B cell (primary cell): ENCODE measurements at regions not wholly inside any gene's neighbourhood (a gene's known extent, or its start where the extent isn't known, plus 50 kb on each side); places are given as distances from the start of the nearest gene placed in this dataset.

ENCODE experiments used
- EZH2 ChIP-seq: IDR thresholded peaks from 2 replicates; pipeline ENCODE4 v1.6.1; 2012; ENCODE audit warnings: borderline replicate concordance, low read depth, mild to moderate bottlenecking, moderate library complexity, low read length; ENCODE audit not compliant: insufficient read depth, poor library complexity, severe bottlenecking
- TF ChIP-seq, protein P1 (sequence below): fragments of 200-600 bp; IDR thresholded peaks from one replicate; pipeline ENCODE4 v1.8.0; 2022; ENCODE audit warnings: antibody characterized with exemption, mild to moderate bottlenecking

DNA sequence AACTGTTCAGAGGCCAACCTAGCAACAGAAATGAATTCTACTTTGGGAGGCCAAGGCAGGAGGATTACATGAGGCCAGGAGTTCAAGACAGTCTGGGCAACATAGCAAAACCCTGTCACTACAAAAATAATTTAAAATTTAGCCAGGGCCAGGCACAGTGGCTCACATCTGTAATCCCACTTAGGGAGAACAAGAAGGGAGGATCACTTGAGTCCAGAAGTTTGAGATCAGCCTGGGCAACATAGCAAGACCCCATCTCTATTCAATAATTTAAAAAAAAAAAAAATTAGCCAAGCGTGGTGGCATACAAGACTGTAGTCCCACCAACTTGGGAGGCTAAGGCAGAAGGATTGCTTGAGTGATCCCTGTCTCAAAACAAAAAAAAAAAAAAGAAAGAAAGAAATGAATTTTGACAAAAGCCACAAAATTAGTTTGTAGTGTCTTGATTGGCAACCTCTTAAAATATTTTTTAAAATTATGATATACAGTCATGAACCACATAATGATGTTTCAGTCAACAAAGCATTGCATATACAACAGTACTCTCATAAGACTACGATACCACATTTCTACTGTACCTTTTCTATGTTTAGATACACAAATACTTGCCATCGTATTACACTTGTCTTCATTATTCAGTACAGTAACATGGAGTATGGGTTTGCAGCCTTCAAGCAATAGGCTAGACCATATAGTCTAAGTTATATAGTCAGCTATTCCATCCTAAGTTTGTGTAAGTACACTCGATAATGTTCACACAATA is 130.7 kb downstream of the ZFP36L2 start:
- TF ChIP-seq, protein P1, sequence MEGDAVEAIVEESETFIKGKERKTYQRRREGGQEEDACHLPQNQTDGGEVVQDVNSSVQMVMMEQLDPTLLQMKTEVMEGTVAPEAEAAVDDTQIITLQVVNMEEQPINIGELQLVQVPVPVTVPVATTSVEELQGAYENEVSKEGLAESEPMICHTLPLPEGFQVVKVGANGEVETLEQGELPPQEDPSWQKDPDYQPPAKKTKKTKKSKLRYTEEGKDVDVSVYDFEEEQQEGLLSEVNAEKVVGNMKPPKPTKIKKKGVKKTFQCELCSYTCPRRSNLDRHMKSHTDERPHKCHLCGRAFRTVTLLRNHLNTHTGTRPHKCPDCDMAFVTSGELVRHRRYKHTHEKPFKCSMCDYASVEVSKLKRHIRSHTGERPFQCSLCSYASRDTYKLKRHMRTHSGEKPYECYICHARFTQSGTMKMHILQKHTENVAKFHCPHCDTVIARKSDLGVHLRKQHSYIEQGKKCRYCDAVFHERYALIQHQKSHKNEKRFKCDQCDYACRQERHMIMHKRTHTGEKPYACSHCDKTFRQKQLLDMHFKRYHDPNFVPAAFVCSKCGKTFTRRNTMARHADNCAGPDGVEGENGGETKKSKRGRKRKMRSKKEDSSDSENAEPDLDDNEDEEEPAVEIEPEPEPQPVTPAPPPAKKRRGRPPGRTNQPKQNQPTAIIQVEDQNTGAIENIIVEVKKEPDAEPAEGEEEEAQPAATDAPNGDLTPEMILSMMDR: no peak
- no peak for TF ChIP-seq EZH2
